CD4-positive, alpha-beta memory T cell (primary cell): ENCODE measurements at regions not wholly inside any gene's neighbourhood (a gene's known extent, or its start where the extent isn't known, plus 50 kb on each side); places are given as distances from the start of the nearest gene placed in this dataset.

Experiments
- CTCF ChIA-PET: fragments of 350-600 bp; sonication (Branson Sonifier 250); formaldehyde crosslinking; loops from one replicate; lab custom pipeline; 2021; ENCODE audit warnings: inconsistent platforms; ENCODE audit not compliant: partially characterized antibody; lab: Charles Lee
- POLR2A ChIA-PET: fragments of 350-600 bp; sonication (Branson Sonifier 250); formaldehyde crosslinking; loops from one replicate; lab custom pipeline; 2021; ENCODE audit not compliant: partially characterized antibody; lab: Charles Lee
- DNase-seq, 5 donors: peaks; one replicate each; pipeline versions ENCODE4 v3.0.0 to v3.0.0-alpha.2; 2020 to 2022; ENCODE audit warnings: mixed read lengths in 1 of 5
- H3K27ac ChIP-seq: one replicate; pipeline ENCODE4 v1.7.0; 2013; ENCODE audit warnings: low read depth, low read length
- H3K27me3 ChIP-seq: 2 replicates; pipeline ENCODE4 v1.7.0; 2013; ENCODE audit warnings: mild to moderate bottlenecking, low read length, moderate library complexity; ENCODE audit not compliant: insufficient read depth
- H3K36me3 ChIP-seq: 2 replicates; pipeline ENCODE4 v1.7.0; 2013; ENCODE audit warnings: mild to moderate bottlenecking, low read length, moderate library complexity; ENCODE audit not compliant: insufficient read depth
- H3K4me1 ChIP-seq: 2 replicates; pipeline ENCODE4 v1.7.0; 2013; ENCODE audit warnings: mild to moderate bottlenecking, low read length, moderate library complexity; ENCODE audit not compliant: insufficient read depth
- H3K4me3 ChIP-seq, 2 donors: one replicate each; pipeline ENCODE4 v1.7.0; 2013; ENCODE audit warnings: low read length in 2 of 2, mild to moderate bottlenecking in 1 of 2
- H3K9me3 ChIP-seq, 2 donors: one replicate each; pipeline ENCODE4 v1.7.0; 2013; ENCODE audit warnings: low read length in 2 of 2, control low read depth in 1 of 2; ENCODE audit not compliant: control insufficient read depth in 1 of 2
- H3K27ac Mint-ChIP-seq, 7 donors: one replicate each; pipeline ENCODE4 v1.8.0; 2020 to 2021; ENCODE audit warnings: mixed read lengths in 7 of 7, mild to moderate bottlenecking in 6 of 7, inconsistent platforms in 3 of 7, moderate library complexity in 3 of 7
- H3K27me3 Mint-ChIP-seq, 2 donors: one replicate each; pipeline ENCODE4 v1.8.0; 2020 to 2021; ENCODE audit warnings: mixed read lengths in 2 of 2
- H3K36me3 Mint-ChIP-seq, 2 donors: one replicate each; pipeline ENCODE4 v1.8.0; 2020 to 2021; ENCODE audit warnings: mixed read lengths in 2 of 2, inconsistent platforms in 1 of 2, mild to moderate bottlenecking in 1 of 2
- H3K4me1 Mint-ChIP-seq, 4 donors: one replicate each; pipeline ENCODE4 v1.8.0; 2020 to 2021; ENCODE audit warnings: mixed read lengths in 4 of 4, mild to moderate bottlenecking in 1 of 4
- H3K4me3 Mint-ChIP-seq, 8 donors: one replicate each; pipeline ENCODE4 v1.8.0; 2020 to 2021; ENCODE audit warnings: mixed read lengths in 8 of 8, mild to moderate bottlenecking in 7 of 8, moderate library complexity in 6 of 8, inconsistent platforms in 3 of 8
- H3K9me3 Mint-ChIP-seq, 8 donors: one replicate each; pipeline ENCODE4 v1.8.0; 2020 to 2021; ENCODE audit warnings: mixed read lengths in 8 of 8, mild to moderate bottlenecking in 5 of 8, inconsistent platforms in 3 of 8, moderate library complexity in 1 of 8
- intact Hi-C: fragments of 100-400 bp; cut with micrococcal nuclease; formaldehyde crosslinking; loops from one replicate; pipeline ENCODE4 v1.15.1; 2023

DNA sequence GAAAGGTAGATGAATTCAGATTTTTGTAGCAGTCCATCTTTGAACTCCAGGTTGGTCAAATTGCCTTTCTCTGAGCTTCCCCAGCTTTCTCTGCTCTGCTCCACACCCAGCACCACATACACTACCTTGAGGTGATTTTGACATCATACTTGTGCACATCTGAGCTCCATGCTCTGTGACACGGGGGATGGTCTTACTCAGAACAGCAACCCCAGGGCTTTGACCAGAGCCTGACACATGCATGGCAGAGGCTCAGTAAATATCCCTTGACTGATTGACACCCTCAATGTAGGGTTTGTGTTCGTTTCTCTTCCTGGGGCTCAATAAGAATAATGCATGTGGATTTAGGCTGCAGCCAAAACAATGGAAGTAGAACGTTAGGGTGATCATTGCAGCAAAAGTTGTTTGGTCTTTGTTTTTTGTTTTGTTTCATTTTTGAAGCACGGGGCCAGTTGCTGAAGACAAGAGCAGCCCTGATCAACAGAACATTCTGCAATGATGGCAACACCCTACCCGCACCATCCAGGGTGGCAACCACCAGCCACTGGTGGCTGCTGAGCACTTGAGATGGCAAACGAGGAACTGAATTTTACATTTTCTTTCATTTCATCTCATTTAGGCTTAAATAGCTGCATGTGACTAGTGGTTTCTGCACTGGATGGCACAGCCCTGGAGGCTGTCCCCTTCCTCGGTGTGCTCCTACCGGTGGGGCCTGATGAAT, 224.8 kb upstream of the TNRC6C start:
- H3K36me3 Mint-ChIP-seq, result peaks cover 0 to 11% of the 10 kb centered on the region in 2 donors
- no peak overlapping the region for H3K27ac Mint-ChIP-seq
- CTCF ChIA-PET, result no interaction called here
- Histone ChIP-seq H3K36me3 (no peaks in the 10 kb centered on the region), H3K4me3 (no peak overlapping the region), H3K9me3 (no peaks in the 10 kb centered on the region), H3K27ac (no peak overlapping the region), H3K4me1 (no peaks in the 10 kb centered on the region), H3K27me3 (no peaks in the 10 kb centered on the region)
- peaks cover 3 to 24% (median 17%) of the 10 kb centered on the region in 8 donors for H3K9me3 Mint-ChIP-seq
- DNase-seq, result no peak
- intact Hi-C loops, result no loop called here
- H3K27me3 Mint-ChIP-seq, result peaks cover 4 to 5% of the 10 kb centered on the region in 2 donors
- no peaks in the 10 kb centered on the region for H3K4me1 Mint-ChIP-seq
- POLR2A ChIA-PET, result no interaction called here
- no peak overlapping the region for H3K4me3 Mint-ChIP-seq

DNA sequence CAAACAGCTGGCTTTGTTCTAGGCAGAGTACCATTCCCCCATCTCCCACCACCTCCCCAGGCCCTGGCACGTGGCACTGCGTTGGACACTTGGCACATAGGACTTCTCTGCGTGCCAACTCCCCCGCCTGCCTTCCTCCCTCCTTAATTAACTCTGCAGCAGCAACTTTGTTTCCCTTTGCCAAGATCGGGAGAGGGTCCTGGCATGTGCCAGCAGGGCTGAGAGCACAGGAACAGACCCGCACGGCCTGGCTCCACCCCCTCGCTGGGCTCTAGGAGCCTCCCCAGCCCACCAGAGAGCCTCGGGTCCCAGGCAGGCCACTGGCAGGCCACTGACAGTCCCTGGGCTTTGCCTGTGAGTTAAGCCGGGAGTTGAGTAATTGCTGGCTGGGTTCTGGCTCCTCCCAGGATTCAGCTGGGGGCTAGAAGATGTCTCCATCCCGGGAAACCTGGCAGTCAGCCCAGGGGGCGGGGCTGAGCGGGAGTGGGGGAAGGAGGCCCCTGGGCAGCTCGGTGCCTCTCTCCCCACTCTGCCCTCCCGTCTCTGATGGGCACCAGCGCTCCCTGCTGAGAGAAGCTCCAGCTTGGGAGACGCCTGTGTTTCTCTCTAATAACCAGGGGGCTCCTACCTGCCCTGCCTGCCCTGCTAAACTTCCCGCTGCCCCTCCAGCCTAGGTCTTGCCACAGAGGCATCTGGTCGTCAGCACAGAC, 224.0 kb upstream of the TNRC6C start:
- Mint-ChIP-seq H3K27me3 (peaks cover 5 to 7% of the 10 kb centered on the region in 2 donors), H3K4me3 (no peak overlapping the region), H3K9me3 (peaks cover 3 to 24% (median 17%) of the 10 kb centered on the region in 8 donors), H3K4me1 (no peaks in the 10 kb centered on the region), H3K36me3 (peaks cover 0 to 11% of the 10 kb centered on the region in 2 donors), H3K27ac (no peak overlapping the region)
- no peaks in the 10 kb centered on the region for H3K4me1 ChIP-seq
- intact Hi-C loops, result no loop called here
- ChIA-PET POLR2A (no interaction called here), CTCF (no interaction called here)
- no peaks in the 10 kb centered on the region for H3K27me3 ChIP-seq
- H3K4me3 ChIP-seq, result no peak overlapping the region
- H3K9me3 ChIP-seq, result no peaks in the 10 kb centered on the region
- H3K36me3 ChIP-seq, result no peaks in the 10 kb centered on the region
- no peak overlapping the region for H3K27ac ChIP-seq
- no peak for DNase-seq

DNA sequence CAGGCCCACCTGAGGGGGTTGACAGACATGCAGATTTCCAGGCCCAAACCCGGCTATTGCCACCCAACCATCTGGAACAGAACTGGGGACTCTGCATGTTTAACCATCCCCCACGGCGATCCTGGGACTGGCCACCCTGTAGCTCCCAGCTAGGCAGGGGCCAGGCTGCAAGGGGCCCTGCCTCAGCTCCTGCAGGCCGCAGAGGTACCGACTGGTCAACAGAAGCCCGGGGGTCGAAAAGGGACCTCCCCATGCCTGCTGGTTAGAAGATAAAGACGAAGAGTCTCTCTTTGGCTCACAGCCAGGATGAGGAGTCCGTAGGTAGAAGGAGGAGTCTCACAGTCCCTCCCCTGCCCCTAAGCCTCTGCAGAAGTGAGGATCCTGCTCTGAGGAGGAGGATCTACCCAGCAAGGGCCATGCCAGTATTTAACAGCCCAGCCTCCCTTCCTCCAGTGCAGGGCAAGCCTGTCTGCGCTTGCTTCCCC, 223.4 kb upstream of the TNRC6C start:
- POLR2A ChIA-PET, result no interaction called here
- Histone ChIP-seq H3K36me3 (no peaks in the 10 kb centered on the region), H3K27me3 (no peaks in the 10 kb centered on the region), H3K9me3 (no peaks in the 10 kb centered on the region), H3K4me1 (no peaks in the 10 kb centered on the region), H3K4me3 (no peak overlapping the region), H3K27ac (no peak overlapping the region)
- CTCF ChIA-PET, result no interaction called here
- H3K27ac Mint-ChIP-seq, result no peak overlapping the region
- intact Hi-C loops, result no loop called here
- peaks cover 0 to 11% of the 10 kb centered on the region in 2 donors for H3K36me3 Mint-ChIP-seq
- peaks cover 5 to 7% of the 10 kb centered on the region in 2 donors for H3K27me3 Mint-ChIP-seq
- peaks cover 3 to 24% (median 17%) of the 10 kb centered on the region in 8 donors for H3K9me3 Mint-ChIP-seq
- DNase-seq, result no peak
- no peak overlapping the region for H3K4me3 Mint-ChIP-seq
- H3K4me1 Mint-ChIP-seq, result no peaks in the 10 kb centered on the region

DNA sequence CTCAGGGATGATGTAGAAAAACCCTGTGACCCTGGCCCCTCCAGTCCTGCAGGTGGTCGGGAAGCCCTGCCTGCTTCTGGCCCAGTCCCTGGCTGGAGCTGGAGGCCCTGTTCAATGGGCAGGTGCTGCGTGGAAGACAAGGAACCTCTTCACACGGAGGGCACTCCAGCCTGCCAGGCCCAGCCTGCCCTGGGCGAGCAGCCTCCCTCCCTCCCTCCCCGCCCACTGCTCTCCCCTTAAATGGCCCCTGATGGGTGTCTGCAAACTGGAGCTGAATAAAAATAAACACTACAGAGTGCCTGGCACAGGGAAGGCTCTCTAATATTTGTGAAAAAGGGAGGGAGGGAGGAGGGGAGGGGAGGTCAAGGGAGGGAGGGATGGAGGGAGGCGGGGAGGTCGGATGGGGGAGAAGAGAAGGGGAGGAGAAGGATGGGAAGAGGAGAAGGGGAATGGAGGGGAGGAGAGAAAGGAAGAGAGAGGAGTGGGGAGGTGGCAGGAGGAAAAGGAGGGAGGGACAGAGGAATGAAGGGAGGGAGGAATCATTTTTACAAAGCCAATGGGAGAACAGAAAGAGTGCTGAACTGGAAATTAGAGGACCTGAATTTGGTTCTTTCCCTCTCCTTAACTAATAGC, 222.8 kb upstream of the TNRC6C start:
- H3K36me3 Mint-ChIP-seq, result peaks cover 0 to 11% of the 10 kb centered on the region in 2 donors
- no peak overlapping the region for H3K4me3 ChIP-seq
- H3K4me1 Mint-ChIP-seq, result no peaks in the 10 kb centered on the region
- H3K27ac ChIP-seq, result no peak overlapping the region
- no peaks in the 10 kb centered on the region for H3K36me3 ChIP-seq
- no peaks in the 10 kb centered on the region for H3K27me3 ChIP-seq
- no peak overlapping the region for H3K4me3 Mint-ChIP-seq
- DNase-seq, result no peak
- no peaks in the 10 kb centered on the region for H3K4me1 ChIP-seq
- no peak overlapping the region for H3K27ac Mint-ChIP-seq
- peaks cover 3 to 24% (median 16%) of the 10 kb centered on the region in 8 donors for H3K9me3 Mint-ChIP-seq
- intact Hi-C loops, result no loop called here
- ChIA-PET CTCF (no interaction called here), POLR2A (no interaction called here)
- no peaks in the 10 kb centered on the region for H3K9me3 ChIP-seq
- H3K27me3 Mint-ChIP-seq, result peaks cover 5 to 7% of the 10 kb centered on the region in 2 donors

DNA sequence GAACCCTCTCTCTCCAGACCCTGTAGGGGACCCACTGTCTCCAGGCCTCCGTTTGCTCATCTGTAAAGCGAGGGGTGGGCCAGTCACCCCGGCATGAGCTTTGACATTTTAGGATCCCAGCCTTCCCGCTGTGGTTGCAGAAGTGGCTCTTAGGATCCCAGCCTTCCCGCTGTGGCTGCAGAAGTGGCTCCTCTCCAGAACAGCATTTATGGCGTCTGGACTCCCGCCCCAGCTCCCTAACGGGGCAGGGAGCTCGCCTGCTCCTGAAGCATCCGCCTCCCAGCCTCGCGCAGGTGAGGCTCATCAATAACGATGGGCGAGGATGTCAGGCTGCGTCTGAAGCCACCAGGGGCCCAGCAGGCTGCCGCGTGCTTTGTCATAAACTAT, 222.3 kb upstream of the TNRC6C start:
- peaks cover 5 to 9% of the 10 kb centered on the region in 2 donors for H3K27me3 Mint-ChIP-seq
- intact Hi-C loops, result no loop called here
- Histone ChIP-seq H3K27me3 (no peaks in the 10 kb centered on the region), H3K27ac (no peak overlapping the region), H3K4me1 (no peaks in the 10 kb centered on the region), H3K4me3 (no peak overlapping the region), H3K9me3 (no peaks in the 10 kb centered on the region), H3K36me3 (no peaks in the 10 kb centered on the region)
- CTCF ChIA-PET, result no interaction called here
- H3K4me3 Mint-ChIP-seq, result no peak overlapping the region
- H3K36me3 Mint-ChIP-seq, result peaks cover 0 to 11% of the 10 kb centered on the region in 2 donors
- no peak overlapping the region for H3K27ac Mint-ChIP-seq
- POLR2A ChIA-PET, result interaction anchor here (0.8 kb wide), 1 partner anchor 8 kb away, joined by 3 read pairs; no protein-coding TSS in a partner anchor
- no peak for DNase-seq
- no peaks in the 10 kb centered on the region for H3K4me1 Mint-ChIP-seq
- H3K9me3 Mint-ChIP-seq, result peaks cover 3 to 22% (median 15%) of the 10 kb centered on the region in 8 donors

DNA sequence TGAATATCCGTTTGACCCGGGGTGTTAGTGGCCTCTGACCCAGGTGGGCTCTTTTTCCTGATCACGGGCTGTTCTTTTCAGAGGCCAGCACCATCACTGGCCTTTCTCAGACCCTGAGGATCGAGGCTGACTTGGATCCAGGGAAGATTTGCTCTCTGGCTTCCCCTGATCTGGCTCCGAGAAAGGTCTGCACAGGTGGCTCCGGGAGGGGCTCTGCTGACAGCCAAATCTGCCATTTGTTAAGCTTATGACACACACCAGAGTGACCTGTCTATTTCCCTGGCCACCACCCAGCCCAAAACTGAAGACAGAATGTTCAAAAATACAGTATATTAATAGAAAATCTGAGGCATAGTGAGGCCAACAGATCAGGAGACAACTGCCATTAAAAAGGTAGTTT, 221.8 kb upstream of the TNRC6C start:
- DNase-seq, result no peak
- ChIA-PET CTCF (interaction anchor here (1.3 kb wide), 1 partner anchor 92 kb away, joined by 4 read pairs; no protein-coding TSS in a partner anchor), POLR2A (interaction anchor here (0.8 kb wide), 1 partner anchor 8 kb away, joined by 3 read pairs; no protein-coding TSS in a partner anchor)
- Mint-ChIP-seq H3K4me1 (no peaks in the 10 kb centered on the region), H3K4me3 (no peak overlapping the region), H3K36me3 (peaks cover 0 to 11% of the 10 kb centered on the region in 2 donors), H3K27me3 (peaks cover 5 to 9% of the 10 kb centered on the region in 2 donors), H3K9me3 (peaks cover 3 to 19% (median 14%) of the 10 kb centered on the region in 8 donors), H3K27ac (no peak overlapping the region)
- no peak overlapping the region for H3K4me3 ChIP-seq
- H3K27me3 ChIP-seq, result no peaks in the 10 kb centered on the region
- no peaks in the 10 kb centered on the region for H3K36me3 ChIP-seq
- intact Hi-C loops, result no loop called here
- H3K9me3 ChIP-seq, result no peaks in the 10 kb centered on the region
- no peak overlapping the region for H3K27ac ChIP-seq
- H3K4me1 ChIP-seq, result no peaks in the 10 kb centered on the region
